22Rv1 (cell line): ENCODE measurements at regions not wholly inside any gene's neighbourhood (a gene's known extent, or its start where the extent isn't known, plus 50 kb on each side); places are given as distances from the start of the nearest gene placed in this dataset.

Experiments
- CTCF ChIP-seq: fragments of 450-650 bp; IDR thresholded peaks from 2 replicates; pipeline ENCODE4 v1.5.1; 2017; ENCODE audit warnings: mild to moderate bottlenecking
- ZFX ChIP-seq: fragments of 450-650 bp; IDR thresholded peaks from 2 replicates; pipeline ENCODE4 v1.6.1; 2017; ENCODE audit warnings: antibody characterized with exemption, borderline replicate concordance

GRCh38 chr3:194235160-194235559, 99.2 kb downstream of the HES1 start:
- no peak for TF ChIP-seq CTCF
- no peak for TF ChIP-seq ZFX
